ENCODE measurements at regions not wholly inside any gene's neighbourhood (a gene's known extent, or its start where the extent isn't known, plus 50 kb on each side); places are given as distances from the start of the nearest gene placed in this dataset.

GRCh38 chr21:25183577-25183976, 423.7 kb downstream of the MRPL39 start:
- TF ChIP-seq CTCF (optimal IDR thresholded peaks at IDR 0.05 in 1 of 3, IDR thresholded peaks at IDR 0.05 in 1 of 3, conservative IDR thresholded peaks at IDR 0.05 in 1 of 3; ENCODE audit: extremely low read depth in 1 of 3, insufficient read depth in 2 of 3, low read length in 3 of 3) (no peak), EZH2 (IDR thresholded peaks at IDR 0.05; ENCODE audit: low read length) (no peak)

Measured in keratinocyte (primary cell).